ELR (cell line): ENCODE measurements at regions not wholly inside any gene's neighbourhood (a gene's known extent, or its start where the extent isn't known, plus 50 kb on each side); places are given as distances from the start of the nearest gene placed in this dataset.
A peak's percentile ranks its signal among the peaks of the same experiment; 100 is the strongest.
"Not testable (repeated sequence)": the region's sequence is repeated elsewhere in the genome, so short reads cannot be mapped to it uniquely, and the experiment has no call there.

Source experiments
- DNase-seq: peaks from one replicate; pipeline ENCODE4 v3.0.0-alpha.2; 2015; ENCODE audit warnings: low read depth

DNA sequence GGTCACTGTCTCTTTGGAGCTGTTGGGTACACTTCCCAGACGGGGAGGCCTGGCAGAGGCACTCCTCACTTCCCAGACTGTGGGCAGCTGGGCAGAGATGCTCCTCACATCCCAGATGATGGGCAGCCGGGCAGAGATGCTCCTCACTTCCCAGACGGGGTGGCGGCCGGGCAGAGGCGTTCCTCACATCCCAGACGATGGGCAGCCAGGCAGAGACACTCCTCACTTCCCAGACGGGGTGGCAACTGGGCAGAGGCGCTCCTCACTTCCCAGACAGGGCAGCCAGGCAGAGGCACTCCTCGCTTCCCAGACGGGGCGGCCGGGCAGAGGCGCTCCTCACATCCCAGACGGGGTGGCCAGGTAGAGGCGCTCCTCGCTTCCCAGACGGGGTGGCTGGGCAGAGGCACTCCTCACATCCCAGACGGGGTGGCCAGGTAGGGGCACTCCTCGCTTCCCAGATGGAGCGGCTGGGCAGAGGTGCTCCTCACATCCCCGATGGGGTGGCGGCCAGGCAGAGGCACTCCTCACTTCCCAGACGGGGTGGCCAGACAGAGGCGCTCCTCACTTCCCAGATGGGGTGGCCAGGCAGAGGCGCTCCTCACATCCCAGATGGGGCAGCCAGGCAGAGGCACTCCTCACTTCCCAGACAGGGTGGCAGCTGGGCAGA, 833.1 kb upstream of the RAG2 start:
- not testable (repeated sequence) for DNase-seq

DNA sequence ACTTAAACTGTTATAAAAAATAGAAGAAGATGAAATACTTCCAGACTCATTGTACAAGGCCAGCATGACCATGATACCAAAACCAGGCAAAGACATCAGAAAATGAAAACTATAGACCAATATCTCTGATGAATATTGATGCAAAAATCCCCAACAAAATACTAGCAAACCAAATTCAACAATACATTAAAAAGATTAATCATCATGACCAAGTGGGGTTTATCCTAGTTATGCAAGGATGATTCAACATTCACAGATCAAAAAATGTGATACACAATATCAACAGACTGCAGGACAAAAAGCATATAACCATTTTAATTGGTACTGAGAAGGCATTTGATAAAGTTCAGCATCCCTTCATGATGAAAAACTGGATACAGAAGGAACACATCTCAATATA, 824.5 kb upstream of the RAG2 start:
- peak; percentile 47 for DNase-seq

DNA sequence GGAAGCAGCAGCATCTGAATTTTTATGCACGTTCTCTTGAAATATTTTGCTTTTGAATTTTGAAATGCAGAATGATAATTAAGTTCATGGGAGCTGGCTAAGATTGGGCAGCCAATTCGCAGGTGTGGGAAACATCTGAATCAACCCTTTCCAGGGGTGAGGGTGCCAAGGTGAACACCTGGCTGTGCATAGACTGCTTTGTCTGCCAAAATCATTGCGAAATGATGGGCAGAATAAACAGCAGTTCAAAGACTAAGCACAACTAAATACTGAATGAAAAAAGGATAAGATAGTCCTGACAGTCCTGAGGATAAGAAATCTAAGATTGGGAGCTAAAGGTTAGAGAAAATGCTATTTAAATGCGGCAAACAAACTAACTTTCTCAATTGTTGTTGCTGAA, 813.3 kb upstream of the RAG2 start:
- no peak for DNase-seq

GRCh38 chr11:37409124-37409523, 811.1 kb upstream of the RAG2 start:
- DNase-seq, result peak; percentile 76

- no peak for DNase-seq
Observed at GRCh38 chr11:37407461-37407860, 809.4 kb upstream of the RAG2 start.

DNA sequence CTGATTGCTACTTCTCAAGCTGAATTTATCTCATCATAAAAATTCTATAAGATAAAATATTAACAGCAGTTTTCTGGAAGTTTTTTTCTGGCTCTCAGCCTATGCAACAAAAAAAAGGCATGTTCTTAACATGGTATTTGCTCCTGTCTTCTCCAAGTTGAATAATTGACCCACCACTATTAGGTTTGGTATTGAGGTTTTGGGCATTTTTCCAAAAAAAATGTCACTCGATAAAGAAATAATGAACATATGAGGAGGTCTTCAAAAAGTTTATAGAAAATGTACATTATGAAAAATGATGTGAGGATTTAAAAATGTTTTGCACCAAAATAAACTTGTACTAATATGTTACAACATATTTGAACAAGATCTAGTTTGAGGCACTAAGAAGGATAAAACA, 808.6 kb upstream of the RAG2 start:
- no peak for DNase-seq

- DNase-seq, result no peak
Observed at GRCh38 chr11:37404231-37404630, 806.2 kb upstream of the RAG2 start.

GRCh38 chr11:37402663-37403062, 804.6 kb upstream of the RAG2 start:
- no peak for DNase-seq

GRCh38 chr11:37394236-37394870, 796.3 kb upstream of the RAG2 start:
- no peak for DNase-seq

- DNase-seq, result no peak
Observed at GRCh38 chr11:37391615-37392014, 793.6 kb upstream of the RAG2 start.

GRCh38 chr11:37390576-37391083, 792.6 kb upstream of the RAG2 start:
- DNase-seq, result no peak

- DNase-seq, result no peak
Observed at GRCh38 chr11:37378958-37379357, 780.9 kb upstream of the RAG2 start.

GRCh38 chr11:37372667-37373066, 774.6 kb upstream of the RAG2 start:
- no peak for DNase-seq

GRCh38 chr11:37371346-37371970, 773.4 kb upstream of the RAG2 start:
- DNase-seq, result peak; percentile 22

DNA sequence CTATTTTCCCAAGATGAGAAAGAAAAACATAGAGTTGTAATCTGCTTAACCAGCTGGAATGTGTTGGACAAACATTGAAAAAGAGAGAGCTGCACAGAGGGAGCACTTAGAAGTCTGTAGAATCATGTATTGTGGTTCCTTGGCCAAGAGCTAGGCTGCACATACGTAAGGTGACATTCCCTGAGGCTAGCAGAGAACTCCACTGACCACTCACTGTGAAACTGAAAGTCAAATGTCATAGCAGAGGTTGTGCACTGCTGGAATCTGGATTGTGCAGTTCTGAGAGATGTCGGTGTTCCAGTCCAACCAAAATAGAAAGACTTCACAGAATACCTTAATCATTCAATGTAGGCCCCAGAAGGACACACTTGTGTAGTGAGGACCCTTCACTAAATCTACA, 772.8 kb upstream of the RAG2 start:
- DNase-seq, result no peak

DNA sequence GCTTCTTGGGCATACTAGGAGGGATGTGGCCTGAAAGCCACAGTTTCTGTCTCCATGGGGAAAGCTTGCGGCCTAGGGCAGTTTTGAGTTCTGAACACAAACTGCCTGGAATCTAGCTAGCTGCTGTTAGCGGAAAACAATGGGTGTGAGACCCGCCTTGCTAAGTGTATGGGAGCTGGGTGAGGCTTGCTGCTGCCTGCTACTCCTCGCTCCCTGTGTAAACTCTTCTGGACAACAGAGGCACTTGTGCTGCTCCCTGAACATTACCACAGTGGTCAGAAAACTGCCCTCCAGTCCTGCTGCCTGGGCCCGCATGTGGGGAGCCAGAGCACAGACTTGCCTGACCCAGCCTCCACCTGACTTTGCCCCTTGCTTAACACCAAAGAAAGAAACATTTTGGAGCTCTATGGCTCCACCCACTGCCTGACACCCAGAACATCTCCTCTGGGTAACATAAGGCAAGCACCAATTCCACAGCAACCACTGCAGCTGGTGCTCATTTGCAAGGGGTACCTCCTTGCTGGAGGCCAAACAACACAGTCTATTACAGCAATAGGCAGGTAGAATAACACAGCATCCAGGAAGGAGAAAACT, 766.3 kb upstream of the RAG2 start:
- DNase-seq, result no peak

DNA sequence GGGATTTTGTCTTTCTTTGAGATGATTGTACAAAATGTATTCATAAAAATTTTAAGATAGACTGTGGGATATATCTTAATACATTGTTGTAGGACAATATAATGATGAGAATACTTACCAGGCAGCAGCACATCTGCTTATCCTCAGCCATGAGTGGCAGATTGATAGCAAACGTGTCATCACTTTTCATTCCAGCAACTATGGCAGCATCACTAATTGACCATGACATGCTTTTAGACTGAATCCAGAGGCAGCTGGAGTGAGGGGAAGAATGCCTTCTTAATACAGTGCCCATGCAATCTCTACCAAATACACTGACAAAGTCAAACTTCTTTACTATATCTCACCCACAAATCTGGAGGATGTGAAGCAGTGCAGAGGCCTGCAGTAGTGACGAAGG, 755.2 kb upstream of the RAG2 start:
- no peak for DNase-seq

DNA sequence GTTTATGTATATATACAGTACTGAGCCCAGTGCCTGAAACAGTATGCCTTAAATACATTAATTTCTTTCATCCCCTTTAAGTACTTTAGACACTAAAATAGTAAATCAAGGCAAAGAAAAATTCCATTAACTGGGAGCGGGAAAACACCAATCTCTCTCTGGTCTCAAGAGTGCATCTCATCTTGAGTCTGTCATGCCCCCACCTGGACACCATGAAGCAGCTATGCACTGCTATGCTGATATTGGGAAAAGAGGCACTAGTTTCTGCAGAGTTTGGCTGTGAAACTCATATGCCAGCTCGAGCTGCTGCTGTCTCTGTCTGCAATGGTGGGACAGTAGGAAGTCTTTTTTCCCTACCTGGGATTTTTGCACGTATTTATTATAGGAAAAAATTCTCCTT, 754.4 kb upstream of the RAG2 start:
- DNase-seq, result no peak

DNA sequence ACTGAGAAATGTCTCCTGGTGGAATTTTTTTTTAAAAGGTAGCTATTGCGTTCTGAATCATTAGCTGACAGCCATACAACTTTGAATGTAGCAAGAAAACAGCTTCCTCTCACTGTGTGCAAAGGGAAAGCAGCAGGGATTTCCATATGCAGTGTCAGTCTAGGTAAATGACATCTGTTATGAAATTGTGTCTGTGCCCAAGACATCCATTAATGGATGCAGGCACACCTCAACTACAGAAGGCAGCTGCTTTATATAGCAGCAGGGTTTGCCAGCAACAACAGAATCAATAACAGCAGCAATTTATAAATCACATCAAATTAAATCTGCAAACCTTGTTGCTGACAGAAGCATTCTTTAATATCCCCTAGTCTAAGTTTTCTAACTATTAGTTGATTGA, 745.3 kb upstream of the RAG2 start:
- DNase-seq, result no peak

GRCh38 chr11:37336401-37336800, 738.4 kb upstream of the RAG2 start:
- no peak for DNase-seq

DNA sequence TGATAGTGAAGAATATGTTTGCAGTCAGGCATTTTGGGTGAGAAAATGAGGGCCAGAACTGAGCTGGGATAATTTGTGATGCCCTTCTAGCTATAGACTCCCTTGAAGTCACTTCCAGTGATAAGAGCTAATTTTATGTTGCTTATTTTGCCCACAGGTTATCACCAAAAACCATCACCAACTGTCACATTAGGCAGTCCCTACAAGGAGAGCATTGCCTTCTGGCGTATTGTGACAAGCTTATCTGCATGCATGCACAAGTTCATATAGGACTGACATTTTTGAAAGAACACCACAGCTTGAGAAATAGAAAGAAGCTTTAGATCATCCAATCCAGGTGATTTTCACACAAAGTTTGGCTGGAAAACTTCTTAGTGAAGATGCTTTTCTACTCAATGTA, 735.3 kb upstream of the RAG2 start:
- no peak for DNase-seq

DNA sequence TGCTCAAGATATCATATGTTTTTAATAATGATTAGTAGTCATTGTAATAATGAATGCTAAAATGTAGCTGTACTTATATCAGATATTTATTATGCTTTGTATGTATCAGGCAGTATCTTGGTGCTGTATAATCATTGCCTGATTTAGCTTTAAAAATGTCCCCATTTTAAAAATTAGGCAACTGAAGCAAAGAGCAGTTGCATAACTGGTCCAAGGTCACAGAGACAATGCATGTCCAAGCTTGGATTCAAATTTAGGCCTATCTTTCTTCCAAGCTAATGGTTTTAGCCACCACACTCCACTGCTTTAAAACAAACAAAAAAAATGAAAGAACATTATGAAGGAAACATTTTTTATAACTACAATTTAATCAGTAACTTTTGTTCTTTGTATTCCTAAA, 725.8 kb upstream of the RAG2 start:
- DNase-seq, result no peak
